Cardiac fibroblast (primary cell): ENCODE measurements at regions not wholly inside any gene's neighbourhood (a gene's known extent, or its start where the extent isn't known, plus 50 kb on each side); places are given as distances from the start of the nearest gene placed in this dataset.
"Not testable (repeated sequence)": the region's sequence is repeated elsewhere in the genome, so short reads cannot be mapped to it uniquely, and the experiment has no call there.

Experiments used
- DNase-seq, 2 donors: peaks; one replicate each; pipeline versions ENCODE4 v3.0.0 to v3.0.0-alpha.2; 2010; ENCODE audit warnings: low read depth in 2 of 2
- H3K4me3 ChIP-seq, 2 donors: replicated peaks in 1 of 2; 1 replicate in 1 of 2; 2 replicates in 1 of 2; pipeline ENCODE4 v1.5.1; 2011; ENCODE audit warnings: low read depth in 2 of 2, low read length in 2 of 2, mild to moderate bottlenecking in 2 of 2, moderate library complexity in 1 of 2
- TF ChIP-seq, protein P1 (sequence below): IDR thresholded peaks from one replicate; pipeline ENCODE4 v1.5.1; 2011; ENCODE audit warnings: low read depth, mild to moderate bottlenecking, low read length, inconsistent platforms

DNA sequence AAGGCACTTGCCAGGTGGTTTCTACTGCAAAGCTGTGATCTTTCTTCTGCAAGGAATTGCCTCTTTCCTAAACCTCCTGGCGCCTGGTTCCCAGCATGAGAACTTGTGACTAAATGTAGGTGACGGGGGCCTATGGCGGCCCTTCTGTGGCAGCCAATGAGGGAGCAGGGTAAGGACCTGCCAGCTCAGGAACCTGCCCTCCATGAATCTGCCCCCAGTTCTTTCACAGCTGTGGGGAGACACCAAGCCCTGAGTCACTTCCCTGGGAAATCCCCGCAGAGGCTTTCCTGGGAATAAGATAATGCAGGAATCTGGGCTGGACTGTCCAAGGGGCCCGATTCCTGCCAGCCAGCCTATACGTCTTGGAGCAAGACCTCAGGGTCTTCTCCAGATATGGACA lies 56.7 kb upstream of the CTNNA1 start:
- TF ChIP-seq, protein P1, sequence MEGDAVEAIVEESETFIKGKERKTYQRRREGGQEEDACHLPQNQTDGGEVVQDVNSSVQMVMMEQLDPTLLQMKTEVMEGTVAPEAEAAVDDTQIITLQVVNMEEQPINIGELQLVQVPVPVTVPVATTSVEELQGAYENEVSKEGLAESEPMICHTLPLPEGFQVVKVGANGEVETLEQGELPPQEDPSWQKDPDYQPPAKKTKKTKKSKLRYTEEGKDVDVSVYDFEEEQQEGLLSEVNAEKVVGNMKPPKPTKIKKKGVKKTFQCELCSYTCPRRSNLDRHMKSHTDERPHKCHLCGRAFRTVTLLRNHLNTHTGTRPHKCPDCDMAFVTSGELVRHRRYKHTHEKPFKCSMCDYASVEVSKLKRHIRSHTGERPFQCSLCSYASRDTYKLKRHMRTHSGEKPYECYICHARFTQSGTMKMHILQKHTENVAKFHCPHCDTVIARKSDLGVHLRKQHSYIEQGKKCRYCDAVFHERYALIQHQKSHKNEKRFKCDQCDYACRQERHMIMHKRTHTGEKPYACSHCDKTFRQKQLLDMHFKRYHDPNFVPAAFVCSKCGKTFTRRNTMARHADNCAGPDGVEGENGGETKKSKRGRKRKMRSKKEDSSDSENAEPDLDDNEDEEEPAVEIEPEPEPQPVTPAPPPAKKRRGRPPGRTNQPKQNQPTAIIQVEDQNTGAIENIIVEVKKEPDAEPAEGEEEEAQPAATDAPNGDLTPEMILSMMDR = no peak
- no peak overlapping the region for H3K4me3 ChIP-seq
- DNase-seq = peak; percentile 78 to 93

DNA sequence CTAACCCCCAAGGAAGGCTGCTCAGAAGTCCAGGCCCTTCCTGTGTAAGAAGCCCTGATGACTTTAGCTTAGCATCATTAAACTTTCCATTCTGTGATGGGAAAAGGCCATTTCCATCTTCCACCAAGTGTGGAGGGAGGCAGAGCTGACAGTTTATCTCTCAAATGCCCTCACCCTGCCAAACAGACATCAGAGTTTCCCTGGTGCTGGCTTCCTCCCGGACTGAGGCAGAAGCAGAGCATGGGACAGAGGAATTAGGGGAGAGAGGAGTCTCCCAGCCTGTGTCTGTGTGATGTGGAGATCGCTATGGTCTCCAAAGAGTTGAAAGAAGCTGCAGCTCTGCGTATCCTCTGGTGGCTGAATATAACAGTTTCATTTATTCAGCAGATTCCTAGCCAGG lies 57.4 kb upstream of the CTNNA1 start:
- H3K4me3 ChIP-seq = no peak overlapping the region
- no peak for DNase-seq
- TF ChIP-seq, protein P1 = no peak

DNA sequence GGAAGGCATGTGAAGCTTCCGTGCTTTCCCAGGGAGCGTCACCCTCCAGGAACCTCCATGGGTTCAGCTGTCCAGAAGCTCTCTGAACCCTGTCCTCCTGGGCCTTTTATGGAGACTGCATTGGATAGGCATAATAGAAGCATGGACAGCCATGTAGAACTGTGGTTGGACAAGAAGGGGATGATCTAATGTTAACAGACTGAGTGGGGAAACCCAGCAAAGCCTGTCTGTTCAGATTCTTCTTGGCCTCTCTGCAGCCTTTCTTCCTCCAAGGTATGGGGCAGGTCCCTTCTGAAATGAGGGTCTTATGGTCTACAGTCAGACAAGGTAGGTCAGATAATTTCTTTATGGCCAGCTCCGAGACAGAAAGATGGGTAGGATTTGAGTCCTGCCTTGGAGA lies 59.1 kb upstream of the CTNNA1 start:
- TF ChIP-seq, protein P1 = no peak
- no peak overlapping the region for H3K4me3 ChIP-seq
- DNase-seq = no peak

DNA sequence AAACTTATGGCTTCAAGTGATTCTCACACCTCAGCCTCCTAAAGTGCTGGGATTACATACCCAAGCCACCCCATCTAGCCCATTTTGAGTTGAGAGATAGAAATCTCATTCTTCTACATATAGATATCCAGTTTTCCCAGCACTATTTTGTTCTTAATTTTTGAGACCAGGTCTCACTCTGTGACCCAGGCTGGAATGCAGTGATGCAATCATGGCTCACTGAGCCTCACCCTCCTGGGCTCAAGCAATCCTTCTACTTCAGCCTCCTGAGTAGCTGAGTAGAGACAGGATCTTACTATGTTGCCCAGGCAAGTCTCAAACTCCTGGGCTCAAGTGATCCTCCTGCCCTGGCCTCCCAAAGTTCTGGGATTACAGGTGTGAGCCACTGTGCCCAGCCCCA lies 60.9 kb upstream of the CTNNA1 start:
- no peak overlapping the region for H3K4me3 ChIP-seq
- TF ChIP-seq, protein P1 = no peak
- peak in 1 of 2 donors; percentile 36 for DNase-seq

DNA sequence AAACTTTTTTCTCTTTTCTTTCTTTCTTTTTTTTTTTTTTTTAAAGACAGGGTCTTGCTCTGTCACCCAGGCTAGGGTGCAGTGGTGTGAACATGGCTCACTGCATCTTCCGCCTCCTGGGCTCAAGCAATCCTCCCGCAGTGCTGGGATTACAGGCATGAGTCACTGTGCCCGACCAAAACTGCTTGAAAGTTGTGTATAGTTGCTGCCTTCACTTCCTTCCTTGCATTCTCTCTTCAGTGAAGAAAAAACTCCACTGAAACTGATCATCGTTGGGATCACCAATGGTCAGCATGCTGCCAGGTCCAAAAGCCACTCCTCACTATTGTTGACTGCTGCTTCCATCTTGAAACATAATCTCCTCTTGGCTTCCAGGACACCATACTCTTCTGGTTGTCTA lies 66.6 kb upstream of the CTNNA1 start:
- TF ChIP-seq, protein P1 = no peak
- no peak overlapping the region for H3K4me3 ChIP-seq
- peak in 1 of 2 donors; percentile 70 for DNase-seq

DNA sequence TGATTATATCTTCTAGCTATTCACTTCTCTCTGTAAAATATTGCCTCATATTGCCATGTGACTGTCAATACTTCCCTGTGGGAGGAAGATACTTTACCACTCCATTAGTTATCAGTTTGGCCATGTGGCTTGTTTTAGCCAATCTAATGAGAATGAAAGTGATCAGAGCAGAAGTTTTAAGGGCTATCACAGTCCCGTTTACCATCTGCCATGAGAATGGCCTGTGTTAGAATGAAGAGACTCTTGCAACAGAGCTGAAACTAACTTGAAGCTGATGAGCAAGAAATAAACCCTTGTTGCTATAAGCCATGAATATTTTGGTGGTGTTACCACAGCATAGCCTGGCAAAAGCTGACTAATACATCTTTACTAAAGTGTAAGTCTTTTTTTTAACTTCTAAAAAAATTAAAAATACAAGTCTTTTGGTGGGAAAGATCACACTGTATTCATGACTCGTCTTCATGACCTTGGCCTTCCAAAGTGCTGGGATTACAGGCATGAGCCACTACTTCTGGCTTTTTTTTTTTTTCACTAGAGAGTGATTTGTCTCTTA lies 68.0 kb upstream of the CTNNA1 start:
- H3K4me3 ChIP-seq = no peak overlapping the region
- TF ChIP-seq, protein P1 = no peak
- peak in 1 of 2 donors; percentile 57 for DNase-seq

DNA sequence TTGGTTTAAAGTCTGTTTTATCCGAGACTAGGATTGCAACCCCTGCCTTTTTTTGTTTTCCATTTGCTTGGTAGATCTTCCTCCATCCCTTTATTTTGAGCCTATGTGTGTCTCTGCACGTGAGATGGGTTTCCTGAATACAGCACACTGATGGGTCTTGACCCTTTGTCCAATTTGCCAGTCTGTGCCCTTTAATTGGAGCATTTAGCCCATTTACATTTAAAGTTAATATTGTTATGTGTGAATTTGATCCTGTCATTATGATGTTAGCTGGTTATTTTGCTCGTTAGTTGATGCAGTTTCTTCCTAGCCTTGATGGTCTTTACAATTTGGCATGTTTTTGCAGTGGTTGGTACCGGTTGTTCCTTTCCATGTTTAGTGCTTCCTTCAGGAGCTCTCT lies 70.8 kb upstream of the CTNNA1 start:
- DNase-seq, H3K4me3 ChIP-seq: not testable (repeated sequence)

DNA sequence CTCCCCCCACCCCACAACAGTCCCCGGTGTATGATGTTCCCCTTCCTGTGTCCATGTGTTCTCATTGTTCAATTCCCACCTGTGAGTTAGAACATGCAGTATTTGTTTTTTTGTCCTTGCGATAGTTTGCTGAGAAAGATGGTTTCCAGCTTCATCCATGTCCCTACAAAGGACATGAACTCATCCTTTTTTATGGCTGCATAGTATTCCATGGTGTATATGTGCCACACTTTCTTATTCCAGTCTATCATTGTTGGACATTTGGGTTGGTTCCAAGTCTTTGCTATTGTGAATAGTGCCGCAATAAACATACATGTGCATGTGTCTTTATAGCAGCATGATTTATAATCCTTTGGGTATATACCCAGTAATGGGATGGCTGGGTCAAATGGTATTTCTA lies 74.4 kb upstream of the CTNNA1 start:
- not testable (repeated sequence) for H3K4me3 ChIP-seq, DNase-seq
